Calu3 (cell line): ENCODE measurements at regions not wholly inside any gene's neighbourhood (a gene's known extent, or its start where the extent isn't known, plus 50 kb on each side); places are given as distances from the start of the nearest gene placed in this dataset.
"Not testable (repeated sequence)": the region's sequence is repeated elsewhere in the genome, so short reads cannot be mapped to it uniquely, and the experiment has no call there.

Experiments
- BruUV-seq: library from RNA; stranded (reverse); fragments of 400-500 nt; replicated peaks from 2 replicates; lab custom pipeline; 2021; lab: Mats Ljungman, UMichigan
- CTCF ChIA-PET: fragments of 300-600 bp; sonication (Branson Sonifier 250); formaldehyde crosslinking; loops from one replicate; lab custom pipeline; 2022; ENCODE audit warnings: antibody characterized with exemption; lab: Charles Lee
- DNase-seq: peaks from one replicate; pipeline ENCODE4 v3.0.0; 2022
- H3K27ac Mint-ChIP-seq: one replicate; pipeline ENCODE4 v1.8.0; 2022; ENCODE audit warnings: mixed read lengths; ENCODE audit not compliant: unreplicated experiment
- H3K27me3 Mint-ChIP-seq: one replicate; pipeline ENCODE4 v1.8.0; 2022; ENCODE audit warnings: mixed read lengths; ENCODE audit not compliant: unreplicated experiment
- H3K36me3 Mint-ChIP-seq: one replicate; pipeline ENCODE4 v1.8.0; 2022; ENCODE audit warnings: mild to moderate bottlenecking, moderate library complexity, mixed read lengths; ENCODE audit not compliant: insufficient read depth, unreplicated experiment
- H3K4me1 Mint-ChIP-seq: one replicate; pipeline ENCODE4 v1.8.0; 2022; ENCODE audit warnings: mild to moderate bottlenecking, low read depth, mixed read lengths; ENCODE audit not compliant: unreplicated experiment
- H3K4me3 Mint-ChIP-seq: one replicate; pipeline ENCODE4 v1.8.0; 2022; ENCODE audit warnings: mild to moderate bottlenecking, low read depth, moderate library complexity, mixed read lengths; ENCODE audit not compliant: unreplicated experiment
- H3K9me3 Mint-ChIP-seq: one replicate; pipeline ENCODE4 v1.8.0; 2022; ENCODE audit warnings: low read depth, mixed read lengths; ENCODE audit not compliant: unreplicated experiment
- intact Hi-C: fragments of 100-400 bp; cut with micrococcal nuclease; formaldehyde crosslinking; loops from one replicate; pipeline ENCODE4 v1.10.0; 2022; ENCODE audit not compliant: unreplicated experiment
- TF ChIP-seq, protein P1 (sequence below): fragments of 200-600 bp; IDR thresholded peaks from one replicate; pipeline ENCODE4 v1.8.0; 2022; ENCODE audit warnings: antibody characterized with exemption; ENCODE audit not compliant: unreplicated experiment

DNA sequence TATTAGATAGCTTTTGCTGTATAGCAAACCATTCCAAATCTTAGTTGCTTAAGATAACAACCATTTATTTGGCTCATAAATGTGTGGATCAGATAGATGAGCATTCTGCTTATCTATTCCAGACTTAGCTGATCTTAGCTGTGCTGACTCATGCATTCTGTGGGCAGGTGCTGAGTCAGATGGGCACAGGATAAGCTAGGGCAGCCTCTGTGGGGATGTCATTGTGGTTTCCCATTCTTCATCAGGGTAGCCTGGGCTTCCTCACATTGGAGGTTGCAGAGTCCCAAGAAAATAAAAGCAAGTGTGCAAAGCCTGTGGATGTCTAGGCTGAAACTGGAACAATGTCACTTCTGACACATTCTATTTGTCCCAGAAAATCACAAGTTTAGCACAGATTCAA lies 917.0 kb downstream of the TYW1 start:
- CTCF ChIA-PET = no interaction called here
- no peak overlapping the region for H3K4me3 Mint-ChIP-seq

DNA sequence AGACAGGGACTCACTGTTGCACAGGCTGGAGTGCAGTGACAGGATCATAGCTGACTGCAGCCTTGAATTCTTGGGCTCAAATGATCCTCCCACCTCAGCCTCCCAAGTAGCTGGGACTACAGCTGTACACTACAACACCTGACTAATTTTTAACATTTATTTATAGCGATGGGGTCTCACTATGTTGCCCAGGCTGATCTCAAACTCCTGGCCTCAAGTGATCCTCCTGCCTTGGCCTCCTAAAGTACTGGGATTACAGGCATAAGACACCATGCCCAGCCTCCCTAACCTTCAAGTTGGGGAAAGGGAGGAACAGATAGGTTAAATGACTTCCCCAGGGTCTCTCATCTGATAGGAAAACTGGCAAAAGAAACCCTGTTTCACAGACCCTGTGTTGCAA lies 919.5 kb downstream of the TYW1 start:
- H3K27ac Mint-ChIP-seq, H3K4me1 Mint-ChIP-seq, H3K9me3 Mint-ChIP-seq, CTCF ChIA-PET, BruUV-seq, H3K27me3 Mint-ChIP-seq, H3K4me3 Mint-ChIP-seq, intact Hi-C loops, DNase-seq, H3K36me3 Mint-ChIP-seq: not testable (repeated sequence)

More for the DNA sequence above, 917.0 kb downstream of the TYW1 start:
- intact Hi-C loops = no loop called here
- Mint-ChIP-seq H3K4me1 (no peaks in the 10 kb centered on the region), H3K27ac (no peak overlapping the region), H3K9me3 (peaks cover 3% of the 10 kb centered on the region), H3K36me3 (no peaks in the 10 kb centered on the region), H3K27me3 (no peaks in the 10 kb centered on the region)
- DNase-seq = no peak
- no TSS peak for BruUV-seq
- TF ChIP-seq, protein P1, sequence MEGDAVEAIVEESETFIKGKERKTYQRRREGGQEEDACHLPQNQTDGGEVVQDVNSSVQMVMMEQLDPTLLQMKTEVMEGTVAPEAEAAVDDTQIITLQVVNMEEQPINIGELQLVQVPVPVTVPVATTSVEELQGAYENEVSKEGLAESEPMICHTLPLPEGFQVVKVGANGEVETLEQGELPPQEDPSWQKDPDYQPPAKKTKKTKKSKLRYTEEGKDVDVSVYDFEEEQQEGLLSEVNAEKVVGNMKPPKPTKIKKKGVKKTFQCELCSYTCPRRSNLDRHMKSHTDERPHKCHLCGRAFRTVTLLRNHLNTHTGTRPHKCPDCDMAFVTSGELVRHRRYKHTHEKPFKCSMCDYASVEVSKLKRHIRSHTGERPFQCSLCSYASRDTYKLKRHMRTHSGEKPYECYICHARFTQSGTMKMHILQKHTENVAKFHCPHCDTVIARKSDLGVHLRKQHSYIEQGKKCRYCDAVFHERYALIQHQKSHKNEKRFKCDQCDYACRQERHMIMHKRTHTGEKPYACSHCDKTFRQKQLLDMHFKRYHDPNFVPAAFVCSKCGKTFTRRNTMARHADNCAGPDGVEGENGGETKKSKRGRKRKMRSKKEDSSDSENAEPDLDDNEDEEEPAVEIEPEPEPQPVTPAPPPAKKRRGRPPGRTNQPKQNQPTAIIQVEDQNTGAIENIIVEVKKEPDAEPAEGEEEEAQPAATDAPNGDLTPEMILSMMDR = no peak

DNA sequence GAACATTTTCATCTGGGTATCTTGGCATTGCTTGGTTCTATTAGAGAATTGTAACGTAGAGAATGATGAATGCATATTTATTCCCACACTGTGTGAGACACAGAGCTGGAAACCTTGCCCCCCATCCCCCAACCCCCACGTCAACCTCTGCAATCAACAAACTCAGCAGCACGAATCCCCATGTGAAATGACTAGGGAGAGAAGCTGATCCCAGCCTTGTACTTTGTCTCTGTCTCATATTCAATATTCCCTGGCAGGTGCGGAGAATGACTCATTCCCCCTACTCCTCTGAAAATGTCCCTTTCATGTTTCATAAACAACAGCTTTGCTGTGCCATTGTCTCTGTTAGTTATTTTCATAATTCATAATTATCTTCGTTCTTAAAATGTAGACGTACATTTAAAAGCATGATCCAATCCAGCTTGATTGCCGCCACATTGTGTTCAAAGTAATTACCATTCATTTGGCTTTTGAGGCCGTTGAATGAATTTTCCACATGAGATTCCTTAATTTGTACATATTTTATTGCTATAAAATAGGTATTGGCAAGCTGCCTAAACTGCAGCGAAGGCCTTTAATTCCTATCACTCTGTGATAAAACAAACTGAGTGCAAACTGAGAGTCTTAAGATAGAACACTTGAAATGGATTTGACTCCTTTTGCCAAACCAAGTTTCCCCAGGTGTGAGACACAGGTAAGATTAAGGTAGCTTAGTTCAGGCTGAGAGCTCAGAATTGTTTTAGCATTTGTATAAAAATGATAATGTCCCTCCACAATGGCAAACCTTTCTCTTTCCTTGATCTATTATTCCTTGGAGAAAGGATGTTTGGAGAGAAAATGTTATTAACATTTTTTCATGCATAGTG lies 920.2 kb downstream of the TYW1 start:
- intact Hi-C loops = no loop called here
- DNase-seq = no peak
- peaks cover 7% of the 10 kb centered on the region for H3K9me3 Mint-ChIP-seq
- no peak overlapping the region for H3K27ac Mint-ChIP-seq
- TF ChIP-seq, protein P1 = no peak
- H3K27me3 Mint-ChIP-seq = no peaks in the 10 kb centered on the region
- H3K36me3 Mint-ChIP-seq = no peaks in the 10 kb centered on the region
- no peaks in the 10 kb centered on the region for H3K4me1 Mint-ChIP-seq
- CTCF ChIA-PET = no interaction called here
- BruUV-seq = no TSS peak
- no peak overlapping the region for H3K4me3 Mint-ChIP-seq

DNA sequence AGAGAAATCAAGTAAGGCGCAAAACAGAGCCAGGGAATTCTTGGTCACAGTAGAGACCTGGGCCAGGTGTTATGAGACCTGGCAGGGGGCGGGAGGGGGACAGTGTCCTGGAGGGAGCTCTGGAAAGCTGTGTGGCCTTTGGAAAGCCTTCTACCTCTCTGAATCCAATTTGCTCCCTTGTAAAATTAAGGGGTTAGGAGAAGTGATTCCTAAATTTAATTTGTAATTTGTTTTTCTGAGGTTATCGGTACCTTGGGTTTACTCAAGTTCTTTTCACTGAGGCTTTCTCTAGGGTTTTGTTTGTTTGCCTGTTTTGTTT lies 920.8 kb downstream of the TYW1 start:
- no peak overlapping the region for H3K4me3 Mint-ChIP-seq
- intact Hi-C loops = no loop called here
- CTCF ChIA-PET = no interaction called here
- BruUV-seq = no TSS peak
- H3K9me3 Mint-ChIP-seq = peaks cover 7% of the 10 kb centered on the region
- no peak overlapping the region for H3K27ac Mint-ChIP-seq
- no peak for DNase-seq
- TF ChIP-seq, protein P1 = no peak
- H3K27me3 Mint-ChIP-seq = no peaks in the 10 kb centered on the region
- no peaks in the 10 kb centered on the region for H3K36me3 Mint-ChIP-seq
- H3K4me1 Mint-ChIP-seq = no peaks in the 10 kb centered on the region

DNA sequence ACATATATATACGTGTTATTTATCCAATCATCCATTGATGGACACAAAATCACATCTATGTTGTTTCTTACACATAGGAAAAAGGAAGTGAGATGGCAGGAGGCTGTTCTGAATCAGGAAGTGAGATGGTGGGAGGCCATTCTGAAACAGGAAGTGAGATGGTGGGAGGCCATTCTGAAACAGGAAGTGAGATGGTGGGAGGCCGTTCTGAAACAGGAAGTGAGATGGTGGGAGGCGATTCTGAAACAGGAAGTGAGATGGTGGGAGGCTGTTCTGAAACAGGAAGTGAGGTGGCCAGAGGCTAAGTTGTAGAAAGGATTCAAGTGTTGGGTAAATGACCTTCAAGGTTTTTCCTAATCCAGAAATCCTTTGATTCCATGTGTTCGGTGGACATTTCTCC lies 921.5 kb downstream of the TYW1 start:
- DNase-seq = no peak

More for the DNA sequence above, 921.5 kb downstream of the TYW1 start:
- Mint-ChIP-seq H3K4me3 (no peak overlapping the region), H3K27me3 (no peaks in the 10 kb centered on the region), H3K9me3 (peaks cover 7% of the 10 kb centered on the region), H3K4me1 (no peaks in the 10 kb centered on the region), H3K36me3 (no peaks in the 10 kb centered on the region), H3K27ac (no peak overlapping the region)
- no TSS peak for BruUV-seq
- TF ChIP-seq, protein P1 = no peak
- CTCF ChIA-PET = no interaction called here
- intact Hi-C loops = no loop called here
